GM12891 (cell line): ENCODE measurements at regions not wholly inside any gene's neighbourhood (a gene's known extent, or its start where the extent isn't known, plus 50 kb on each side); places are given as distances from the start of the nearest gene placed in this dataset.

Experiments
- PAX5 ChIP-seq: IDR thresholded peaks from 2 replicates; pipeline ENCODE4 v1.6.1; 2011; ENCODE audit warnings: low read length, moderate library complexity, mild to moderate bottlenecking; ENCODE audit not compliant: insufficient read depth, severe bottlenecking
- POLR2A ChIP-seq: IDR thresholded peaks from 2 replicates; pipeline ENCODE4 v1.6.1; 2011; ENCODE audit warnings: low read depth, low read length, control low read depth

DNA sequence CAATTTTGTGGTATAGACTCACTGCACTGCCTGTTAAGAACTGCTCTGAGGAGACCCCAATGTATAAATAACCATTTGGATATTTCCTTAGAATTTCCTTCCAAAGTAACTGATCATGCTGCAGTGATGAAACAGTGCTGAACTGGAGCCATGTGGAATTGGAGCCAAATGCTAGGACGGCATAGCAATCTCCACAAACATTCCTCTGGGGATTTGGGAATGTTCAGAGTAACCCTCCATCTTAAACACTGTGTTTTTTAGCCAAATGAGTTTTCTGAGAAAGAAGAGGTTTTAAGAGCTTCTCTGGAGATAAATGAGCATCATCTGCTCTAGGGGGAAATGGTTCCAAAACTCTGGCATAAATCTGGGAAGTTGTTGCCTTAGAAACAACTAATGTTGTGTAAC is 98.2 kb downstream of the OLFM4 start:
- TF ChIP-seq PAX5 (no peak), POLR2A (no peak)
